ENCODE measurements at regions not wholly inside any gene's neighbourhood (a gene's known extent, or its start where the extent isn't known, plus 50 kb on each side); places are given as distances from the start of the nearest gene placed in this dataset.

DNA sequence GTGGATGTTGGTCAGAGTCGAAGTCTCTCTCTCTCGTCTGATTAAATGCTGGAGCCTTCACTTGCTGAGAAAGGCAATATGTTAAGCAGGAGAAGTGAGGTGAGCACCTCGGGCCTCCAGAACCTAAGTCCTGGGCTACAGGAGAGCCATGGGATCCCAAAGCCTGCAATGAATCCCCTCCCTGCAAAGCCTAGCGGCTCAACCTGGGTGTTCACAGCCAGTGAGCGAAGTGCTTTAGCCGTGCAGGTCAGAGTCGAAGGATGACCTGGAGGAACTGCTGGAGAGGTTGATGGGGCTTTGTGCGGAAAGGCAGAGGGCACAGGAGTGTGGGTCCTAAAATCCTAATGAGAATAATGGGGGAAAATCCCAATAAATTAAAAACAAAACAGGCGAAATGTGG, 267.8 kb downstream of the ENGASE start:
- TF ChIP-seq ZFX (IDR thresholded peaks at IDR 0.05) (no peak), CTCF (conservative IDR thresholded peaks at IDR 0.05) (no peak)
- H3K27ac ChIP-seq: no peak overlapping the region

DNA sequence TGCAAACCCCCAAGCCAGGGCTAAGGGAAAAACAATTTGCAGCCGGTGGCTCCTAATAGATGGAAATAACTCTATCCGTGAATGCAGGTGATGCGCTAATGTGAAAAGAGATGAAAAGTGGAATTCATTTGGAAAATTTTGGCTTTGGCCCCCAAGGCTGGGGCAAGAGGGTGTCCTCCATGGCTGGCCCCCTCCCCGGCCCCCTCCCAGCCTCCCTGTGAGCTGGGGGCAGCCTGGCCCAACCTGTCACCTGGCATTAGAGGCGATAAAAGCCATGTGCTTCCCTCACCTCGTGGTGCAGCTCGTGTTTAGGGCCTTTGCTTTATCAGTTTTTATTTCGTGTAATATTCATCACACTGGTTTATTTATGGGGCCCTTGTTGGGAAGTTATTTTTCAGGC, 267.2 kb downstream of the ENGASE start:
- no peak for TF ChIP-seq CTCF (conservative IDR thresholded peaks at IDR 0.05)
- TF ChIP-seq ZFX (IDR thresholded peaks at IDR 0.05): no peak

DNA sequence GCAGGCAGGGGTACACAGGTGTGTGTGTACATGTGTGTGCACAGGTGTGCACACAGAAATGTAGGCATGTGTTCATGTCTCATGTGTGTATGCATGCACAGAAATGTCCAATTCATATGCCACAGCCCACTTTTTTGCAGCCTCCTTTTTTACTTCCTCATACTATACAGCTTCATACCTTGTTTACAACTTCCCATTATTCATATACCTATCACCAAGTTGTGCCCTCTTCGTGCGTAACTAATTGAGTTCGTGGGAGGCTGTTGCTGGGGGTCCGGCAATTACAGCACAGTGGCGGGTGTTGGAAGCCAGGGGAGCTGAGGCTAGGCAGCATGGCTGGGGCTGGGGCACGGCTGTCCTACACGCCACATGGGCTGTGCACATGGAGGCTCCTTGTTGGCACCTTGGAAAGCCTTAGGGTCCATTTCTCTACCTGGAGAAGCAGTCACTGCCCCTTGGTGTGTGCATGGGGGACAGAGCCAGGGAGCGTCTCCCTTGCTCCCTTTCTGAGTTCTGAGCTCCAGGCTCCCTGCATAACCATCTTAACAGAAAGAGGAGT, 266.7 kb downstream of the ENGASE start:
- H3K27ac ChIP-seq: no peak overlapping the region
- TF ChIP-seq CTCF (conservative IDR thresholded peaks at IDR 0.05) (no peak), ZFX (IDR thresholded peaks at IDR 0.05) (no peak)

More for the DNA sequence above, 267.2 kb downstream of the ENGASE start:
- no peak overlapping the region for H3K27ac ChIP-seq

DNA sequence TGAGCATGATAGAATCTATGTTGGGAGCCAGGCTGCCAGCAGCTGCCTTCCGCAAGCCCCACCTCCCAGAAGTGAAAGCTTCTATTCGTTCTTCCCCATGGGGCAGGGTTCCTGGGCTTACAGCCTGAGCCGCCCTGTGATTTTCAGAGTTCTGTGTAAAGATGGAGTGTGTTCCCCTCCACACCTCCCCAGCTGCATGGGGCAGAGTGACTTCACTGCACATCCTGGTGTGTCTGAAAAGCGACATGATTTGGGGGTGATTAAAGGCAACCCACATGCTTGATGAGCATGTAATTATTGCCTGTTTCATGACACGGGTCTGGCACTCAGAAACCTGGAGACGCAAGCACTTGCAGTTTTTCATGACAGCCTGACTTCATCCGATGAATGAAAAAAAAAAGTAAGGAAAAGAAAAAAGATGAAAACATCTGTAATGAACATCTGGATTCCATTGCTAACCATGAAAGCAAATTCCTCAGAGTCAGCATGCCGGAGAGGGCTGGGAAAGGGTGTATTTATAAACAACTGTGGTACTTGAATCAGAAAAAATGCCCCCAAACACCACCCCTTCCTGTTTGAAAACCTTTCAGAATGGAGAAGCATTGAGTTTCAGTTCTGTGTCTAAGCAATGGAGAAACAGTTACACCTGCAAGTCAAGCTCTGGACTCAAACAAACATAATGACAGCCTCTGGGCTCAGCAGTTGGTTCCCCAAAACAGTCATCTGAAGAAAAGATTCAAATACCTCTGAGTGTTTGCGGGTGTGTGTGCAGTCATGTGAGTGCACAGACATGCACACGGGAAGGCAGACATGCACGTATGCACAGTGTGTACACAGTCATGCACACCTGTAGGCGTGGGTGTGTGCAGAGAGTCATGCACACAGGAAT, 266.0 kb downstream of the ENGASE start:
- no peak overlapping the region for H3K27ac ChIP-seq
- TF ChIP-seq ZFX (IDR thresholded peaks at IDR 0.05): no peak
- TF ChIP-seq CTCF (conservative IDR thresholded peaks at IDR 0.05): no peak

DNA sequence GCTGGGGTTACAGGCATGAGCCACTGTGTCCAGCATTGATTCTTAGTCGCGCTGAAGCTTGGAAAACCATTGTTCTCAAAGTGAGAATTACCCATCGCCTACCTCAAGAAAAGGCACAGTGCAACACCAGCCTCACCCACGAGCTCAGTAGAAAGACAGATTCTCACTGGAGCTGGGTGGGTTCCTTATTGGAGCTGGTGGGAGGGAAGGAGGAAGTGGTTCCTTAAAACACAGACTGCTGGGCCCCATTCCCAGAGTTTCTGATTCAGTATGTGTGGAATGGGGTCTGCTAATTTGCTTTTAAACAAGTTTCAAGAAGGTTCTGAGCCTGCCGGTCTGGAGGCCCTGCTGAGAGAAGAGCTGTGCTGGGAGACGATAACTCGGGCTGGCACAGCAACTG, 264.7 kb downstream of the ENGASE start:
- TF ChIP-seq CTCF (conservative IDR thresholded peaks at IDR 0.05) (no peak), ZFX (IDR thresholded peaks at IDR 0.05) (no peak)
- no peak overlapping the region for H3K27ac ChIP-seq

DNA sequence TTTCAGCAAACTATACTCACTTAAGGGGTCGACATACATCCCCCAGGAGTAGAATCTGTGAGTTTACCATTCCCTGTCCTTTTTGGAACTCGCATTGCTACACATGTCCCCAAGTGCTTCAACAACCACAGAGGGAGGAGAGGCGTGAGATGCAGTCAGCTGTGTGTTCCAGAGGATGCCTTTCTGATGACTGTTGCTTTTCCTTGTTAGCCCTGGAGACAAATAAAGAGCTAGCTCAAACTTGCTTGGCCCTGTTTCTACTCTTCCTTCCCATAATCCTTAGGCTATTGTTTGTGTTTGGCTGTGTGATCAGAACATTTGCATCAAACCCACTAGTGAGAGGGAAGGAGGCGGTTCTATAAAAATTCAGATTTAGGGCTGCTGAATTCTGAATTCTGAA, 264.0 kb downstream of the ENGASE start:
- TF ChIP-seq ZFX (IDR thresholded peaks at IDR 0.05): no peak
- no peak for TF ChIP-seq CTCF (conservative IDR thresholded peaks at IDR 0.05)
- H3K27ac ChIP-seq: no peak overlapping the region

GRCh38 chr17:79338152-79338551, 263.5 kb downstream of the ENGASE start:
- TF ChIP-seq CTCF (conservative IDR thresholded peaks at IDR 0.05) (no peak), ZFX (IDR thresholded peaks at IDR 0.05) (no peak)

More at GRCh38 chr17:79338152-79338551, 263.5 kb downstream of the ENGASE start:
- no peak overlapping the region for H3K27ac ChIP-seq

Data from C4-2B (cell line).